ENCODE measurements at regions not wholly inside any gene's neighbourhood (a gene's known extent, or its start where the extent isn't known, plus 50 kb on each side); places are given as distances from the start of the nearest gene placed in this dataset.

- H3K9me3 Mint-ChIP-seq, result no peaks in the 10 kb centered on the region
- Histone ChIP-seq H4K5ac (ENCODE audit: insufficient read length, low read depth, low read length) (no peak overlapping the region), H3K23ac (ENCODE audit: insufficient read length, low read depth, low read length) (no peak overlapping the region), H3K4me1 (ENCODE audit: insufficient read depth, low read length) (no peaks in the 10 kb centered on the region), H2BK5ac (ENCODE audit: insufficient read length, low read length) (no peak overlapping the region), H3K18ac (ENCODE audit: insufficient read length, low read depth, low read length) (no peak overlapping the region), H2BK12ac (ENCODE audit: insufficient read length, low read depth, low read length) (no peak overlapping the region), H4K91ac (ENCODE audit: insufficient read length, low read depth, low read length) (no peak overlapping the region), H3K9me3 (ENCODE audit: control insufficient read depth, low read depth, low read length) (no peaks in the 10 kb centered on the region), H3K56ac (ENCODE audit: insufficient read length, low read depth, low read length) (no peak overlapping the region), H4K20me1 (ENCODE audit: control insufficient read depth, insufficient read depth, insufficient read length) (no peaks in the 10 kb centered on the region), H3K9ac (ENCODE audit: extremely low read depth, insufficient read length, low read length) (peak overlapping the region; percentile 7), H3K14ac (ENCODE audit: insufficient read depth, low read length) (no peak overlapping the region), H2BK20ac (ENCODE audit: low read depth, low read length, poor library complexity, severe bottlenecking) (no peak overlapping the region), H3T11ph (ENCODE audit: low read length) (no peak overlapping the region), H3K4me2 (ENCODE audit: insufficient read depth, insufficient read length, low read length) (no peak overlapping the region), H2BK15ac (ENCODE audit: low read depth, low read length) (no peak overlapping the region), H3K23me2 (ENCODE audit: insufficient read length, low read depth, low read length, poor library complexity, severe bottlenecking) (no peaks in the 10 kb centered on the region), H2AK5ac (ENCODE audit: insufficient read length, low read length) (no peak overlapping the region), H2BK120ac (ENCODE audit: low read depth, low read length, poor library complexity, severe bottlenecking) (no peak overlapping the region), H3K27ac (ENCODE audit: insufficient read length, low read depth, low read length) (no peak overlapping the region), H3K79me2 (ENCODE audit: insufficient read depth, low read length) (no peaks in the 10 kb centered on the region), H3K27me3 (ENCODE audit: insufficient read depth, low read length) (no peaks in the 10 kb centered on the region), H3K79me1 (ENCODE audit: insufficient read depth, low read depth, low read length, poor library complexity, severe bottlenecking) (no peaks in the 10 kb centered on the region), H2AFZ (ENCODE audit: low read length) (no peak overlapping the region), H3K4ac (ENCODE audit: low read depth, low read length) (no peak overlapping the region), H4K8ac (replicated peaks; ENCODE audit: insufficient read length, low read depth, low read length) (no peak overlapping the region)
- H3K27ac Mint-ChIP-seq, result no peak overlapping the region; a peak in 1 of 7 replicates
- no peaks in the 10 kb centered on the region for H3K4me1 Mint-ChIP-seq
- WGBS (ENCODE audit: extremely low coverage, insufficient read length, low lambda C conversion rate), result no CpG with 5 or more reads among the region's 3 CpGs
- no peaks in the 10 kb centered on the region for H3K36me3 Mint-ChIP-seq (ENCODE audit: insufficient read depth in 1 of 3, low read depth in 3 of 3)
- DNase-seq, result no peak
- no peak overlapping the region for H3K4me3 Mint-ChIP-seq
- TF ChIP-seq, protein P1, sequence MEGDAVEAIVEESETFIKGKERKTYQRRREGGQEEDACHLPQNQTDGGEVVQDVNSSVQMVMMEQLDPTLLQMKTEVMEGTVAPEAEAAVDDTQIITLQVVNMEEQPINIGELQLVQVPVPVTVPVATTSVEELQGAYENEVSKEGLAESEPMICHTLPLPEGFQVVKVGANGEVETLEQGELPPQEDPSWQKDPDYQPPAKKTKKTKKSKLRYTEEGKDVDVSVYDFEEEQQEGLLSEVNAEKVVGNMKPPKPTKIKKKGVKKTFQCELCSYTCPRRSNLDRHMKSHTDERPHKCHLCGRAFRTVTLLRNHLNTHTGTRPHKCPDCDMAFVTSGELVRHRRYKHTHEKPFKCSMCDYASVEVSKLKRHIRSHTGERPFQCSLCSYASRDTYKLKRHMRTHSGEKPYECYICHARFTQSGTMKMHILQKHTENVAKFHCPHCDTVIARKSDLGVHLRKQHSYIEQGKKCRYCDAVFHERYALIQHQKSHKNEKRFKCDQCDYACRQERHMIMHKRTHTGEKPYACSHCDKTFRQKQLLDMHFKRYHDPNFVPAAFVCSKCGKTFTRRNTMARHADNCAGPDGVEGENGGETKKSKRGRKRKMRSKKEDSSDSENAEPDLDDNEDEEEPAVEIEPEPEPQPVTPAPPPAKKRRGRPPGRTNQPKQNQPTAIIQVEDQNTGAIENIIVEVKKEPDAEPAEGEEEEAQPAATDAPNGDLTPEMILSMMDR (conservative IDR thresholded peaks at IDR 0.05), result no peak
- no peaks in the 10 kb centered on the region for H3K27me3 Mint-ChIP-seq (ENCODE audit: low read depth)
Observed at GRCh38 chr18:67363694-67364093, 152.8 kb downstream of the DSEL start.
